Activated CD8-positive, alpha-beta memory T cell treated with anti-CD3 and anti-CD28 coated beads, Interleukin-2, amount 50 U/mL, for 4 hours (primary cell): ENCODE measurements at regions not wholly inside any gene's neighbourhood (a gene's known extent, or its start where the extent isn't known, plus 50 kb on each side); places are given as distances from the start of the nearest gene placed in this dataset.

Source experiments
- DNase-seq: peaks from one replicate; pipeline ENCODE4 v3.0.0-alpha.2; 2020

DNA sequence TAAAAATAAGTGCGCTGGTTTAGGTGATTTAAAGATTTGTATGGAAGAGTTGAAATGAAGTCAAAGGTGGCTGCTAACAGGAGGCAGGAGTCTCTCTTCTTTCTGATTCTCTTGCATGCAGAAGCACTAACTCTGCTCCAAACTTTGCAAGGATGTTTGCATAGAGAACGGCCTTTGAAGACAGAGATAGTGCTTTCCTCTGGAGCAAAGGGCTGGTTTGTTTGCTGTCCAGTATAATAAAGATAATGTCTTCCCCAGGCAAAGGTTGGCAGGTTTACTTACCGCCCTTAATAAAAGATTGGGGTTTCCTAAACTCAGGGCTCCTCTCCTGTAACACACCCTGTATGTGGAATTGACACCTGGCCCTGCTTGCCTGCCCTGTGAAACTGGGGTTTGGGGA, 210.6 kb upstream of the RREB1 start:
- DNase-seq: no peak

DNA sequence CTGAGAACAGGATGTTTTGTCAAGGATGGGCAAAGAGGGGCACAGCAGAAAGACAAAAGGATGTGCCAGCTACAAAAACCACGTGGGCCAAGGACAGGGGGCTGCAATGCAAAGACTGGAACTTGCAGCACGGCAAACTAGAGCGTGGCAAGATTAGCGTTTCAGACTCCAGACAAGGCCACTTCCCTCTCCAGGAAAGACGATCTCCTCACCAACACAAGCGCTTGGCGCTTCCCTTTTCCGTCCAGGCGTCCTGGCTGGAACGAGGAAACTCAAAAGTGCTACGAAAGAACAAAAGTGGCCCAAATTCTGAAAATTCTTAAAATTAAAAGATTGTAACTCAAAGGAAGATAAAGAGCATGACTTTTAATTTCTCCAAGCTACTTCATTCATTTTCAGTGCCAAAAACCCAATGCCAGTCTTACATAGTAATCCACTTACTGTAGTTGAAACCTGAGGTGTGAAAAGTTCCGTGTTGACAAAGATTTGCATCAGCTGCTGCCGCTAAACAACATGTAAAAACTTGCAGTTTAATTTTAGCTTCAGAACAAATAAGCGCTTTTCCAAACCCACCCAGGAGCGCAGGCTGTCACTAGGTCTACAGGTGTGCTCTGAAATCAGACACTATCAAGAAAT, 207.1 kb upstream of the RREB1 start:
- DNase-seq: no peak

GRCh38 chr6:6901205-6901719, 206.5 kb upstream of the RREB1 start:
- no peak for DNase-seq

DNA sequence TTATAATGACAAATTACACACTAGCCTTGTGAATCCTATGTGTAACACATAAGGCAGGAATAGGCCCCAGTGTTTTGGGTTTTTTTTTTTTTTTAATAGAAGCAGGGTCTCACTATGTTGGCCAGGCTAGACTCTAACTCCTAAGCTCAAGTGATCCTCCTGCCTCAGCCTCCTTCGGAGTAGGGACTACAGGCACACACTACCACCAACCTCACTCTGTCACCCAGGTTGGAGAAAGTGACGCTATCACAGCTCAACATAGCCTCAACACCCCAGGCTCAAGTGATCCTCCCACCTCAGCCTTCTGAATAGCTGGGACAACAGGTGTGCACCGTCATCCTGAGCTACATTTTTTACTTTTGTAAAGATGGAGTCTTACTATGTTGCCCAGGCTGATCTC, 205.8 kb upstream of the RREB1 start:
- no peak for DNase-seq

DNA sequence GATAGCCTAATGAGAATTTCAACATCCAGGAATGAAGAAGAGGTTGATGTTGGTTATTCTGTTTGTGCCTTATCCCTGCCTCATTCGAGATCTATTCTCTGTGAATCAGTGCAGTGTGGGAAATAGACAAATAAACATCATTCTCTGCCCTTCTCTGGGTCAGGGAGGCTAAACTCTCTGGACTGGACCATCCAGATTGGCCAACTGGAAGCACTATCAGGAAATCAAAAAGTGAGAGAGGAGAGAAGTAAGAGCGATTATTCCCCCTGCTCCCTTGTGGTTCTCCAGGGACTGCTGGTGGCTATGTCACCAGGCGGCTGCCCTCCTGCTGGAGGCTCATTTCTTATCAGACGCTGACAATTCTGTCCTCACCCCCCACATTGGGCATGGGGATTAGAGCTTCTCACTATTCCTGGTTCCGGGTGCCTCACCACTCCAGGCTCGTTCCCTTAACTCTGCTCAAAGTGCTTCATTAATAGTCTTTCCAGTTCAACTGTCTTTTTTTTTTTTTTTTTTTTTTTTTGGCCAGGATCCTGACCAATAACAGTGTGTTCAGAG, 201.7 kb upstream of the RREB1 start:
- no peak for DNase-seq

DNA sequence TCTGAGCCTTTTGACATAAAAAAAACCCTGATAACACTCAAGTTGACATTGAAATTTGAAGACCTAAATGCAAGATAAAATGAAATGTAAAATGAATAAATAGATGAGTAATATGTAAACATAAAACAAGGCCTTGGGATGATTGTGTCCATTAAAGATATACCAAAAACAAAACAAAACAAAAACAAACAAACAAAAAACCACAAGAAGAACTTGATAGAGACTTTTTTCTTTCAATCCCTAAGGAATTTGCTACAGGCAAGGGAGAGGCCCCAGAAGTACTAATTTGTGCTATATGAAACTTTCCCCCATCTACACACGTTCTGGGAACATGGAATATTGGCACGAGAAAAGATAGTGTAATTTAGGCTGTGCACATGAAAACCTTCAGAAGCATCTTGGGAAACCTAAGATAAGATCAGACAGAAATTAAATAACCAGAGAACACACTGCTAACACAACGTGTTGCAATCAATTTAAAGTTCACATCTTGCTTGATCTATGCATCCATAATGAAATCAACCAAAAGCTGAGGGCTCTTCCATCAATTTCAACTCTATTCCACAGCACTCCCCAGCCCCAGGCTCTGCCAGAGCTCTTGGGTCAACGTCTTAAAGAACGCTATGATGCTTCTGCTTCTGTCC, 201.1 kb upstream of the RREB1 start:
- no peak for DNase-seq

GRCh38 chr6:6907286-6907685, 200.5 kb upstream of the RREB1 start:
- no peak for DNase-seq

DNA sequence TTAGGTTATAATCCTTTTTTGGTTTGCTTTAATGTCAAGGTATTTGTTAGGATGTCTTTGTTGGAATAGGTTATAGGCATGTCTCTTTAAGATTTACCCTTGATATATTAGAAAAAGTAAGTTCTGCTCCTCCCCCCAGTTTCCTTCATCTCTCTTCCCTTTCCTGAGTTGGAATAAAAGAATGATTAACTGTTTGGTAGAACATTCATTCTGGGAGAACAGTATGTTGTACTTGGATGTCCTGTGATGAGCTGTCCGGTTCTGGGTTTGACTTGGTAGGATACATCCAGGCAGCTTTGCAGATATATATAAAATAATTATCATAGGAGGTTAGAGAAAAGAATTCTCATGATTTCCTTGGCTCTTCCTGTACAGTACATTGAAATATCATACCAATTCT, 199.6 kb upstream of the RREB1 start:
- DNase-seq: no peak

DNA sequence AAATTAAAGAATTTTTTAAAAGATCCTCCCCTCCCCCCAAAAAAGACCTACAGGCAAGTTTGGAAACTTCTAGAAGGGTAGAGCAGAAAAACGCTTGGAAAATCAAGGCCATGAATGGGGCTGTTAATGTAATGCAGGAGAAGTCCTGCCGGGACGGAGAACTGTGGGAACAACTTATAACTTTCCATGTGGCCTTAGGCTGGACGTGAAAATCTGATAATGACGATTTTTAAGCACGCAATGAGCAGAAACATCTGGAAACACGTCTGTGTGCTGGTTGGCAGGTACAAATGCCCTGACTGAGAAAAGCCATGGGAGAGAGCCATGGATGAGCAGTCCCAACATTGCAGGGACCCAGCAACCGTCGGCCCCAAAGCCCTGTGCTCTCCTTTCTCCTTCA, 198.7 kb upstream of the RREB1 start:
- DNase-seq: no peak

GRCh38 chr6:6910734-6911295, 196.9 kb upstream of the RREB1 start:
- no peak for DNase-seq

DNA sequence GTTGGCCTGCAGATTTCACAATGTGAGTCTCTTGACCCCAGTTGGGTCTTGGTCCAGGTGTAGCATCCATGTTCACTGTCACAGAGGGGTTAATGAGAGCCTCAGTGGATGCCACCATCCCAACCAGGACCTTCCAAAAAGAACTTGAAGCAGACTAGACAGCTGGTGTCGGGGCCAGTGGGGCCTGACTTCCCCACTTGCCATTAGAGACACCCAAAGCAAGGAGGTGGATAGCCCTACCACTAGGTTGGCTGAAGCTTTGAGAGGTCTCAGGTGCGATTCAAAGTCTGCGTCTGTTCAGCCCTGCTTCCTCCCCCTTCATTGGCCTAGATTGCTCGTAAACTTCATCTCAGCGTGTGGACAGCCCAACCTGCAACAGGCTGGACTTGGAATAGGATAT, 196.4 kb upstream of the RREB1 start:
- no peak for DNase-seq

DNA sequence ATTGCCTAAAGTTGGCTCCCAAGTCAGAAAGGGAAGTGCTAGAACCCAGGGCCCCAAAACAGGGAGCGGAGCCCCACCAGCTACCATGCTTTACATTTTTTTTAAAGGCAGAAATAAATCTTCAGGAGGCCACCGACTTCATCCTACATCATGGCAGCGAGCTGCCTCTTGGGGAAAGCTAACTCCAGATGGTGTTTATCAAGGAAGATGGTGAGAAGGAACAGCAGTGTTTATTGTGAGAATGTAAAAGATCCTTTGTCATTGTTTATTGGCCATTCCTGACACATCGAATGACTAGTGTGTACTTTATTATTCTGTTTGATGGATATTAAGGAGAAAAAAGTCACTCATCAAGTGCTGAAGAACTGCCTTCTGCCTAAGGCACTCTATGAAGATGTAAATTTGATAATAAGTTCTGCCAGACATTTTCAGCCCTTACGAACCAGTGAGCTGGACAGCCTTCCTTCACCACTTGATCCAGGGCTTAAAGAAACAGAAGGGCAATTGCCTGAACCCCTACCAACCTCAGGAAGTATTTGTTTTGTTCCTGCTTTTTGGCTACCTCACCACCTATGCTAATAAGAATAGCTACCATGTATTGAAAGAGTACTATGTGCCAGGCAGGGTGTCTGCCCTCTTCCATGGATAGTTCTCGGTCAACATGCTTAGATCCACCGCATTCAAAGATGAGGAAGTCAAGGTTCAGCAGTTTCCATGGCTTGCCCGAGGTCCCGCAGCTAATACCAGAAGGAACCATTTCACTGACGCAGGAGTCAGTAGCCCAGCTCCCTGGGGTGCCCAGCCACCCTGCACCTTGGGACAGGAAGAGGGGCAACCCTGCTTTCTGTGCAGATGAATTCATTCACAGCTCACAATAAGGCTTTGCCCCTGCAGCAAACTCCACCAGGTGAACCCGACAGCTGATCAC, 194.7 kb upstream of the RREB1 start:
- no peak for DNase-seq

GRCh38 chr6:6915219-6915618, 192.5 kb upstream of the RREB1 start:
- no peak for DNase-seq

GRCh38 chr6:6915813-6916547, 191.8 kb upstream of the RREB1 start:
- no peak for DNase-seq

GRCh38 chr6:6916598-6916997, 191.2 kb upstream of the RREB1 start:
- no peak for DNase-seq

DNA sequence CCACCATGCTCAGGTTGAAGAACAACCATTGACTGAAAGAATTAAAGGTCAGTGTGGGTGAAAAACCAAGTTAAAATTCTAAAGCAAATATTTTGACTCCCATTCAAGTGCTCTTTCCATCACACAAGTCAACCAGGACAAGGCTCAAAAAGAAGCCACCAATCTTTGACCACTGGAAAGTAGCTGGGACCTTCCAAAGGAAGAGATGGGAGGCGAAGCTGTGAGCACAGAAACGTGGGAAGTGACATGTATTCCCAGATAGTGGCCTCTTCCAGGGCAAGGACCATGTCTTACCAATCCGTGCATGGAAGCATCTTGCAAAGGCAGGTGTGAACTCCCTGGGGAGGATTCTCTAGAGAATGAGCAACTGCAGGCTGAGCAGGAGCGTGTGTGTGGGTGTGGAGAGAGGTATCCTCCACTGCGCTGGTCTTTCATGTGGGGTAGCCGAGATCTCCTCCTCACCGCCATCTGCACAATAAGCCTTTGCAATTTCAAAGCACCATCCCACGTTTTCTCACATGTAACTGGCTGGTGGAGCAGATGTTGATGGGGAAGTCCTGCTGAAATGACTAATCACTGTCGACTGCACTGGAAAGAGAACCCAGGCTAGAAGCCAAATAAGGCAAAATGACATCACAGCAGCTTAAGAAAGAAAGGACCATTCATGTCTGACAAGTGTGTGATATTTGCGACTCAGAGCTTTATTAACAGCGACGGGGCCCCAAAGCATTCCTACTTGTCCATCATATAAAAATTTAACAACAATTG, 189.4 kb upstream of the RREB1 start:
- DNase-seq: peak; percentile 51

GRCh38 chr6:6919173-6919572, 188.6 kb upstream of the RREB1 start:
- no peak for DNase-seq

DNA sequence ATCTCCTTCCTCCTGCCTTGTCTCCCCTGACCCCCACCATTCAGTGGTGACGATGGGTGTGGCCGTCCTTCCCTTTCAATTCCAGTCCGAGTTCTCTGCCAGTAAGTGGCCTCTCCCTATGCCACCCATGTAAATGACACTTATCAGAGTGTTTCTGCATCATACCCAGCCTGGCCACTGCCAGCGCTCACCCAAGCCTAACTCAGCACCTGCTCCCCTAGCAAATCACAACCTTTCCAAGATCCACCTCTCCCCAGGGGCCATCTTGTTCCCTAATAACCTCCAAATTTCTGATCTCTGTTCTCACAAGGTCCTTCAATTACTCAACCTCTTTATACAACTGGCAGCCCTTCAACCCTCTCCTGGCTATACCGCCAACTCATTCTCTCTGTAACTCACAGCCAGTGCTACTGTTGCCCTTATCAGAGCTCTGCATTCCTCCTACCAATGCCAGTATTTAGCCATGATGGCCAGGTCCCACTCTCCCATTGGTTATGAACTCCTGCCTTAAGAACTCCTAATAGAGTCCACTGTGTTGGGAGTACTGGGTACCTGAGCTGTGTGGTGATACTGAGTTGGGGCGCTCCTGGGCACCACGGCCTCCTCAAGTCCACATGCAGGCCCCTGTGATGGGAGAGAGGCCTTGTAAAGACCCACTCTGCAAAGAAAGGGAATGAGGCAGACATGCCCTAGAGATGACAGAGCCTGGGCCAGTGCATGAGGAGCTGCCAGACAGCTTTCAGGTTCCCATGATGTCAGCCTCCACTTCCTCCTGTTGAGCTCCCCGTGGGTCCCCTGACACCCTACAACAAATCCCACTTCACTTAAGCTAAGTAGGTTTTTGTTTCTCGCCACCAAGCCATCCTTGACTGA, 187.4 kb upstream of the RREB1 start:
- DNase-seq: no peak

- no peak for DNase-seq
Observed at GRCh38 chr6:6920987-6921313, 186.8 kb upstream of the RREB1 start.

- DNase-seq: no peak
Observed at GRCh38 chr6:6922166-6922565, 185.6 kb upstream of the RREB1 start.

GRCh38 chr6:6923605-6924004, 184.2 kb upstream of the RREB1 start:
- DNase-seq: no peak
